IMR-90 (cell line): ENCODE measurements at regions not wholly inside any gene's neighbourhood (a gene's known extent, or its start where the extent isn't known, plus 50 kb on each side); places are given as distances from the start of the nearest gene placed in this dataset.

Source experiments
- ATAC-seq: fragments of 200-7000 bp; cut with Tn5 transposase; 2 replicates; pipeline ENCODE4 v1.9.1; 2020; ENCODE audit warnings: low read depth, mild to moderate bottlenecking, moderate library complexity
- BruUV-seq: library from RNA; stranded (reverse); fragments of 400-500 nt; replicated peaks from 2 replicates; lab custom pipeline; 2021; lab: Mats Ljungman, UMichigan
- CTCF ChIA-PET: fragments of 300-600 bp; formaldehyde crosslinking; extraction: SDS; loops from one replicate; lab custom pipeline; 2021; ENCODE audit warnings: antibody characterized with exemption; lab: Yijun Ruan, JAX
- POLR2A ChIA-PET: fragments of 300-600 bp; sonication (Branson Sonifier 250); formaldehyde crosslinking; loops from one replicate; lab custom pipeline; 2022; ENCODE audit warnings: antibody characterized with exemption; ENCODE audit not compliant: unreplicated experiment; lab: Charles Lee
- DNase-seq: peaks from one replicate; pipeline ENCODE4 v3.0.0; 2013
- H2AFZ ChIP-seq: replicated peaks from 2 replicates; pipeline ENCODE3; 2013; ENCODE audit warnings: low read length, mild to moderate bottlenecking; ENCODE audit not compliant: poor library complexity
- H2AK5ac ChIP-seq: 2 replicates; pipeline ENCODE4 v1.6.1; 2013; ENCODE audit warnings: low read depth, low read length, inconsistent platforms
- H2AK9ac ChIP-seq: replicated peaks from 2 replicates; pipeline ENCODE3; 2013; ENCODE audit warnings: mild to moderate bottlenecking, low read depth, low read length, moderate library complexity; ENCODE audit not compliant: poor library complexity
- H2BK120ac ChIP-seq: 2 replicates; pipeline ENCODE4 v1.6.1; 2013; ENCODE audit warnings: low read depth, low read length, inconsistent platforms
- H2BK15ac ChIP-seq: 3 replicates; pipeline ENCODE4 v1.6.1; 2013; ENCODE audit warnings: low read depth, low read length, inconsistent platforms
- H2BK20ac ChIP-seq: 2 replicates; pipeline ENCODE4 v1.6.1; 2013; ENCODE audit warnings: low read depth, mild to moderate bottlenecking, inconsistent platforms, low read length, moderate library complexity
- H2BK5ac ChIP-seq: 2 replicates; pipeline ENCODE4 v1.6.1; 2013; ENCODE audit warnings: mild to moderate bottlenecking, low read depth, low read length, inconsistent platforms; ENCODE audit not compliant: poor library complexity, severe bottlenecking
- H3K14ac ChIP-seq: replicated peaks from 2 replicates; pipeline ENCODE4 v1.6.1; 2013; ENCODE audit warnings: low read depth, low read length, inconsistent platforms
- H3K18ac ChIP-seq: 2 replicates; pipeline ENCODE4 v1.6.1; 2013; ENCODE audit warnings: low read depth, low read length, control low read depth
- H3K23ac ChIP-seq: 2 replicates; pipeline ENCODE4 v1.6.1; 2013; ENCODE audit warnings: low read depth, low read length, inconsistent platforms
- H3K27ac ChIP-seq: 2 replicates; pipeline ENCODE4 v1.5.1; 2013; ENCODE audit warnings: mild to moderate bottlenecking, control low read depth, low read length; ENCODE audit not compliant: insufficient read depth
- H3K27me3 ChIP-seq: 2 replicates; pipeline ENCODE4 v1.6.1; 2013; ENCODE audit warnings: low read length; ENCODE audit not compliant: control insufficient read depth, insufficient read depth
- H3K36me3 ChIP-seq: 2 replicates; pipeline ENCODE4 v1.6.1; 2013; ENCODE audit warnings: low read length, mixed read lengths; ENCODE audit not compliant: control insufficient read depth, insufficient read depth
- H3K4ac ChIP-seq: 2 replicates; pipeline ENCODE4 v1.6.1; 2013; ENCODE audit warnings: low read depth, low read length, inconsistent platforms
- H3K4me1 ChIP-seq: 2 replicates; pipeline ENCODE4 v1.6.1; 2013; ENCODE audit warnings: low read length, mixed read lengths; ENCODE audit not compliant: control insufficient read depth, insufficient read depth
- H3K4me2 ChIP-seq: 2 replicates; pipeline ENCODE4 v1.6.1; 2013; ENCODE audit warnings: low read depth, mild to moderate bottlenecking, control low read depth, low read length, moderate library complexity
- H3K4me3 ChIP-seq: 2 replicates; pipeline ENCODE4 v1.5.1; 2013; ENCODE audit warnings: low read depth, mild to moderate bottlenecking, control low read depth, low read length, moderate library complexity; ENCODE audit not compliant: insufficient read depth
- H3K56ac ChIP-seq: 2 replicates; pipeline ENCODE4 v1.6.1; 2013; ENCODE audit warnings: low read length, inconsistent platforms; ENCODE audit not compliant: insufficient read depth; ENCODE audit errors: extremely low read depth
- H3K79me1 ChIP-seq, 2 experiments: 2 replicates each; pipeline ENCODE4 v1.6.1; 2013; ENCODE audit warnings: low read length in 2 of 2, inconsistent platforms in 1 of 2, low read depth in 1 of 2
- H3K9ac ChIP-seq: 2 replicates; pipeline ENCODE4 v1.6.1; 2013; ENCODE audit warnings: low read depth, low read length, control low read depth
- H3K9me1 ChIP-seq: 2 replicates; pipeline ENCODE4 v1.6.1; 2013; ENCODE audit warnings: low read length, inconsistent platforms; ENCODE audit not compliant: insufficient read depth
- H3K9me3 ChIP-seq: 2 replicates; pipeline ENCODE4 v1.6.1; 2013; ENCODE audit warnings: low read length; ENCODE audit not compliant: control insufficient read depth, insufficient read depth
- H4K20me1 ChIP-seq: 2 replicates; pipeline ENCODE4 v1.6.1; 2013; ENCODE audit warnings: low read length, inconsistent platforms; ENCODE audit not compliant: insufficient read depth
- H4K5ac ChIP-seq: 2 replicates; pipeline ENCODE4 v1.6.1; 2013; ENCODE audit warnings: mild to moderate bottlenecking, low read depth, low read length, control low read depth
- H4K8ac ChIP-seq, 2 experiments: 2 replicates each; pipeline ENCODE4 v1.6.1; 2013; ENCODE audit warnings: low read depth in 2 of 2, low read length in 2 of 2, control low read depth in 1 of 2, inconsistent platforms in 1 of 2
- H4K91ac ChIP-seq: 2 replicates; pipeline ENCODE4 v1.6.1; 2013; ENCODE audit warnings: low read depth, low read length, inconsistent platforms; ENCODE audit not compliant: insufficient read depth
- BHLHE40 ChIP-seq: fragments of 150-350 bp; IDR thresholded peaks from 2 replicates; pipeline ENCODE4 v1.6.1; 2016; ENCODE audit warnings: mild to moderate bottlenecking, low read depth, low read length
- CEBPB ChIP-seq: IDR thresholded peaks from 2 replicates; pipeline ENCODE4 v1.6.1; 2012; ENCODE audit warnings: low read depth, low read length, improper control_type of control experiment
- CHD1 ChIP-seq: IDR thresholded peaks from 2 replicates; pipeline ENCODE4 v1.6.1; 2012; ENCODE audit warnings: low read depth, low read length, improper control_type of control experiment
- ELK1 ChIP-seq: fragments of 150-350 bp; IDR thresholded peaks from 2 replicates; pipeline ENCODE4 v1.6.1; 2016; ENCODE audit warnings: low read depth, mild to moderate bottlenecking, low read length, moderate library complexity, borderline replicate concordance
- FOS ChIP-seq: fragments of 150-350 bp; IDR thresholded peaks from 2 replicates; pipeline ENCODE4 v1.6.1; 2016; ENCODE audit warnings: low read depth, low read length
- MAFK ChIP-seq: IDR thresholded peaks from 2 replicates; pipeline ENCODE4 v1.6.1; 2012; ENCODE audit warnings: low read depth, low read length, improper control_type of control experiment
- MAZ ChIP-seq: IDR thresholded peaks from 2 replicates; pipeline ENCODE4 v1.6.1; 2012; ENCODE audit warnings: low read depth, mild to moderate bottlenecking, low read length, improper control_type of control experiment, moderate library complexity, borderline replicate concordance
- MXI1 ChIP-seq: IDR thresholded peaks from 2 replicates; pipeline ENCODE4 v1.6.1; 2012; ENCODE audit warnings: low read depth, mild to moderate bottlenecking, low read length, moderate library complexity, borderline replicate concordance
- NFE2L2 ChIP-seq: fragments of 150-350 bp; IDR thresholded peaks from 2 replicates; pipeline ENCODE4 v1.6.1; 2016; ENCODE audit warnings: low read depth, mild to moderate bottlenecking, low read length
- POLR2A ChIP-seq: IDR thresholded peaks from 2 replicates; pipeline ENCODE4 v1.6.1; 2012; ENCODE audit warnings: mild to moderate bottlenecking, low read depth, low read length
- RAD21 ChIP-seq: IDR thresholded peaks from 2 replicates; pipeline ENCODE4 v1.6.1; 2012; ENCODE audit warnings: low read length, improper control_type of control experiment
- RCOR1 ChIP-seq: IDR thresholded peaks from 2 replicates; pipeline ENCODE4 v1.6.1; 2012; ENCODE audit warnings: mild to moderate bottlenecking, low read length, improper control_type of control experiment; ENCODE audit not compliant: insufficient replicate concordance
- RFX5 ChIP-seq: IDR thresholded peaks from 2 replicates; pipeline ENCODE4 v1.8.0; 2012; ENCODE audit warnings: low read depth, mild to moderate bottlenecking, low read length, moderate library complexity
- SMC3 ChIP-seq: fragments of 150-350 bp; IDR thresholded peaks from 2 replicates; pipeline ENCODE4 v1.6.1; 2016; ENCODE audit warnings: low read depth, mild to moderate bottlenecking, antibody characterized with exemption, low read length, moderate library complexity
- WGBS, 2 experiments: methylation state at CpG; one replicate each; pipeline versions ENCODE4 v1.1.5 to v1.1.7; 2013; ENCODE audit warnings: missing lambda C conversion rate in 2 of 2; ENCODE audit not compliant: insufficient read length in 1 of 2; ENCODE audit errors: extremely low coverage in 2 of 2; 5-methylcytosine and 5-hydroxymethylcytosine counted together
- dilution Hi-C: fragments of 300-500 bp; cut with HindIII; formaldehyde crosslinking; loops from one replicate; pipeline ENCODE4 v1.14.3; 2018; ENCODE audit warnings: low sequenced_read_pairs; ENCODE audit not compliant: unreplicated experiment
- in situ Hi-C: fragments of 300-500 bp; cut with MboI; formaldehyde crosslinking; loops from 3 replicates; pipeline ENCODE4 v1.14.3; 2019; ENCODE audit warnings: low sequenced_read_pairs, inconsistent platforms, mixed read lengths
- intact Hi-C: fragments of 100-400 bp; cut with micrococcal nuclease; formaldehyde crosslinking; loops from 2 replicates; pipeline ENCODE4 v1.10.0; 2022
- TF ChIP-seq, protein P1 (sequence below): conservative IDR thresholded peaks from 2 replicates; pipeline ENCODE4 v1.5.1; 2012; ENCODE audit warnings: mild to moderate bottlenecking, low read depth, low read length, improper control_type of control experiment
- TF ChIP-seq, protein P2 (sequence below): fragments of 150-350 bp; IDR thresholded peaks from 2 replicates; pipeline ENCODE4 v1.6.1; 2017; ENCODE audit warnings: mild to moderate bottlenecking, antibody characterized with exemption, low read length, low read depth

GRCh38 chr6:144644776-144645175 lies 359.6 kb downstream of the UTRN start:
- ATAC-seq (no peak), DNase-seq (peak; percentile 33)
- H2BK120ac ChIP-seq: no peak overlapping the region
- no peaks in the 10 kb centered on the region for H3K36me3 ChIP-seq
- H3K4me1 ChIP-seq: no peaks in the 10 kb centered on the region
- no peak overlapping the region for H3K23ac ChIP-seq
- H2BK5ac ChIP-seq: no peak overlapping the region
- H3K79me1 ChIP-seq: peaks cover 0 to 6% of the 10 kb centered on the region in 2 experiments; a peak in 1 of 4 replicates
- H3K4ac ChIP-seq: no peak overlapping the region
- H2AK9ac ChIP-seq: no peak overlapping the region
- no peak overlapping the region for H4K8ac ChIP-seq
- no peak overlapping the region for H3K18ac ChIP-seq
- no peak overlapping the region for H3K4me3 ChIP-seq
- no peak overlapping the region for H2AFZ ChIP-seq
- H4K5ac ChIP-seq: no peak overlapping the region
- no peak overlapping the region for H3K14ac ChIP-seq
- no peak for TF ChIP-seq FOS
- TF ChIP-seq SMC3: no peak
- no peak for TF ChIP-seq RCOR1
- TF ChIP-seq MAZ: no peak
- TF ChIP-seq RAD21: no peak
- TF ChIP-seq MAFK: no peak
- TF ChIP-seq NFE2L2: no peak
- TF ChIP-seq, protein P1, sequence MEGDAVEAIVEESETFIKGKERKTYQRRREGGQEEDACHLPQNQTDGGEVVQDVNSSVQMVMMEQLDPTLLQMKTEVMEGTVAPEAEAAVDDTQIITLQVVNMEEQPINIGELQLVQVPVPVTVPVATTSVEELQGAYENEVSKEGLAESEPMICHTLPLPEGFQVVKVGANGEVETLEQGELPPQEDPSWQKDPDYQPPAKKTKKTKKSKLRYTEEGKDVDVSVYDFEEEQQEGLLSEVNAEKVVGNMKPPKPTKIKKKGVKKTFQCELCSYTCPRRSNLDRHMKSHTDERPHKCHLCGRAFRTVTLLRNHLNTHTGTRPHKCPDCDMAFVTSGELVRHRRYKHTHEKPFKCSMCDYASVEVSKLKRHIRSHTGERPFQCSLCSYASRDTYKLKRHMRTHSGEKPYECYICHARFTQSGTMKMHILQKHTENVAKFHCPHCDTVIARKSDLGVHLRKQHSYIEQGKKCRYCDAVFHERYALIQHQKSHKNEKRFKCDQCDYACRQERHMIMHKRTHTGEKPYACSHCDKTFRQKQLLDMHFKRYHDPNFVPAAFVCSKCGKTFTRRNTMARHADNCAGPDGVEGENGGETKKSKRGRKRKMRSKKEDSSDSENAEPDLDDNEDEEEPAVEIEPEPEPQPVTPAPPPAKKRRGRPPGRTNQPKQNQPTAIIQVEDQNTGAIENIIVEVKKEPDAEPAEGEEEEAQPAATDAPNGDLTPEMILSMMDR: no peak
- no peak for TF ChIP-seq ELK1
- TF ChIP-seq POLR2A: no peak
- no peak for TF ChIP-seq MXI1
- TF ChIP-seq, protein P2, sequence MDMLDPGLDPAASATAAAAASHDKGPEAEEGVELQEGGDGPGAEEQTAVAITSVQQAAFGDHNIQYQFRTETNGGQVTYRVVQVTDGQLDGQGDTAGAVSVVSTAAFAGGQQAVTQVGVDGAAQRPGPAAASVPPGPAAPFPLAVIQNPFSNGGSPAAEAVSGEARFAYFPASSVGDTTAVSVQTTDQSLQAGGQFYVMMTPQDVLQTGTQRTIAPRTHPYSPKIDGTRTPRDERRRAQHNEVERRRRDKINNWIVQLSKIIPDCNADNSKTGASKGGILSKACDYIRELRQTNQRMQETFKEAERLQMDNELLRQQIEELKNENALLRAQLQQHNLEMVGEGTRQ: no peak
- TF ChIP-seq CHD1: no peak
- no peak for TF ChIP-seq CEBPB
- no peak for TF ChIP-seq RFX5
- TF ChIP-seq BHLHE40: no peak
- H3K56ac ChIP-seq: no peak overlapping the region
- ChIA-PET POLR2A (no interaction called here), CTCF (interaction anchor here (1.0 kb wide), 1 partner anchor 10 kb away, joined by 3 read pairs; no protein-coding TSS in a partner anchor)
- H4K91ac ChIP-seq: no peak overlapping the region
- H2BK15ac ChIP-seq: no peak overlapping the region
- dilution Hi-C loops (no loop called here), intact Hi-C loops (no loop called here), in situ Hi-C loops (no loop called here)
- BruUV-seq: no TSS peak
- no peaks in the 10 kb centered on the region for H3K9me3 ChIP-seq
- WGBS, 2 experiments: no CpG with 5 or more reads among the region's 1 CpG
- H3K9ac ChIP-seq: no peak overlapping the region
- no peak overlapping the region for H2AK5ac ChIP-seq
- H3K27ac ChIP-seq: no peak overlapping the region
- no peaks in the 10 kb centered on the region for H3K27me3 ChIP-seq
- no peaks in the 10 kb centered on the region for H3K9me1 ChIP-seq
- H3K4me2 ChIP-seq: no peak overlapping the region
- no peak overlapping the region for H2BK20ac ChIP-seq
- H4K20me1 ChIP-seq: no peaks in the 10 kb centered on the region
